HG03066 (cell line): ENCODE measurements at regions not wholly inside any gene's neighbourhood (a gene's known extent, or its start where the extent isn't known, plus 50 kb on each side); places are given as distances from the start of the nearest gene placed in this dataset.

Source experiments
- ATAC-seq: cut with Tn5 transposase; IDR thresholded peaks from one replicate; pipeline ENCODE4 v1.9.1; 2021; ENCODE audit warnings: low read depth; ENCODE audit not compliant: unreplicated experiment

GRCh38 chr13:99122171-99122570 is 78.5 kb upstream of the UBAC2 start:
- no peak for ATAC-seq

DNA sequence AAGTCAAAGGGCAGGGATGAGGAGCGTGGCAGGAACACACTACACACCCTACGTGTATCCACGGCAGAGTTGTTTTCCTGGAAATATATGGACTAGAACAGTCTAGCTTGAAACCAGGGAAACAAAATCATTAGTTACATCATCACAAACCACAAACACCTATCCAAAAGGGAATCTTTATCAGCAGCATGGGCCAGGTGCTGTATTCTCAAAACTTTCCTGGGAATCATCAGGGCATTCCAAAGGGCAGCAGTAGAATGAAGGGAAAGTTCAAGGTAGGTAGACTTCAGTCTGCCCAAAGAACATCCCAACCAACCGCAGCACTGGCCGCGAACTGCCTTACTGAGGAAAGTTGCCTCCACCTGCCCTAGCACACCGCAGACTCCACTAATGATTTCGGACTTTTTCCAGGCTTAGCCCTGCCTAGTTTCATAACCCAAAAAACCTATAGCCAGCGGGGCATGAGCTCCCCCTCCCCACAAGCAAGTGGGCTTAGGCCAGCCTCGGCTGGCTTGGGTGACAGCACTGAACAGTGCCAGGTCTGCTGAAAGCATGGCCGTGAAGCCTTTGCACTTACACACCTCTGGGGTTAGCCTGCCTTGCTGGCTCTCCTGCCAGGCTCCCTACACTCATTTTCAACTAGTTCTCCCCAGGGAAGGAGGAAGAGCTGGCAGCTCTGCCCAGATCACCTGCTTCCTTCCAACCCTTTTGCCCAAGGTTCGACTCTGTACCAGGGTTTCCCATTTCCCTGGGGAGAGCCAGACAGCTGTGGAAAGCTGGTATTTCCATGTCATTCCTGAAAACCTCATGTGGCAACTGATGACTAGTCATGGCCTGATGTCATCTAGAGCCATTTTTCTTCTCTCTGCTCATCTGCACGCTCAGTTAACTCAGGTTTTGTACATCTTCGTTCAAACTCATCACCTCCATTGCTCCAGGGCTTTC is 77.3 kb upstream of the UBAC2 start:
- ATAC-seq = no peak

DNA sequence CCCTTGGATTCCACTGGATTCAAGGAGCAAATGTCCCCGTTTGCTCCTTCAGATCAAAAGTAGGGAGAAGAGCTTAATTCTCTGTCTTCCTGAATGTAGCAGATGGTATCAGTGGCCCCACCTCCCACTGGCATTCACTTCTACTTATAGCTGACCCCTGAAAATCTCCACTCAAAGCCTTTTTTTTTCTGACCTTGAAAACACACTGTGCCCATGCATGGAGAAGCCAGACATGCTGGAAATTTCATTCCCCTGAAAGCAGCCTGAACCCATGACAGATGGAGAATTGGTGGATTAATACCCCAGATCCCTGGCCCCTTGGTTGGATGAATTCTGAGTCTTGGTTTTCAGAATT is 76.6 kb upstream of the UBAC2 start:
- ATAC-seq = no peak

DNA sequence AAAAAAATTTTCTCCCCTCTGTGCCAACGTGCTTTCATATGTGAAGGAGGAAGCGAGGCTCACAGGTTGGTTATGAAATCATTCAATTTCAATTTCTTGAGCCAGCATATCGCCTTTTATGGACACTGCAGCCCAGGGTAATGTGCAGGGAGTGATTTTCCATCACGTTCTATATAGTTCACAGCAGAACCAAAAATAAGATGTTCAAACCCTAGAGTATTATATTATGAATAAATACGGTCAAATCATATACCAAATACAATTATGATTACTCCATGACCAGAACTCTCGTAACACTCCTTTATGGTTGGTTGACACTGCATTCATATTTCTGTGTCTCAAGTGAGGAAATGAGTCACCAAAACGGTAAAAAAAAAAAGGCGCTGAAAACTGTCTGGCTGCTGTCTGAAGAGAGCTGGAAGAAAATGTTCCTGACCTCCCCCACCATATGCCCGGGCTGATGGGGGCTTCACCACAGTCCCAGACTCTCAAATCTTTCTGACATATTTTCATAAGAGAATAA is 75.8 kb upstream of the UBAC2 start:
- peak; percentile 84 for ATAC-seq

DNA sequence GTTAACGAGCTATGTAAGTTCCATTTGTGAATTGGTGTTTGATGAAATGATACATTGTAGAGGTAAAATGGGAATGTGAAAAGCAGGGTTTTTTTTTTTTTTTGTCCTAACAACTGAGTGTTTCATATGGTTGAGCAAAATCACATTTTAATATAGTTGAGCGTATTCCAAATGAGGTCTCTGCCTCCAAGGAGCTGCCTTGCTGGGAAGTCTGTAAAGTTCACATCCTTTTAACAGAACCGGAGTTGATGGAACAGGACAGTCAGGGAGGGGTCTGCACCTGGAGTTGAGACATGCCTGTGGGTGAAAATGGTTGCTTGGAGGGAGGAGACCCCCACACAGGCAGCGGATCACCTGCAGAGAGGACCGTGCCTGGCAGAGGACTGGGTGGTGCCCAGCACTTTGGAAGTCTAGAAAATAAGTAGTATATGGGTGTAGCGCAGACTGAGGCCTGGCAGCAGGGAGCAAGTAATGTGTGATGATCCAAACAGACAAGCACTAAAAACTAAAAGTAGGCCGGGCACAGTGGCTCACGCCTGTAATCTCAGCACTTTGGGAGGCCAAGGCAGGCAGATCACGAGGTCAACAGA is 75.2 kb upstream of the UBAC2 start:
- no peak for ATAC-seq

- ATAC-seq = no peak
Measured at GRCh38 chr13:99126821-99127220, 73.8 kb upstream of the UBAC2 start.

GRCh38 chr13:99129050-99129449 is 71.6 kb upstream of the UBAC2 start:
- ATAC-seq = no peak

DNA sequence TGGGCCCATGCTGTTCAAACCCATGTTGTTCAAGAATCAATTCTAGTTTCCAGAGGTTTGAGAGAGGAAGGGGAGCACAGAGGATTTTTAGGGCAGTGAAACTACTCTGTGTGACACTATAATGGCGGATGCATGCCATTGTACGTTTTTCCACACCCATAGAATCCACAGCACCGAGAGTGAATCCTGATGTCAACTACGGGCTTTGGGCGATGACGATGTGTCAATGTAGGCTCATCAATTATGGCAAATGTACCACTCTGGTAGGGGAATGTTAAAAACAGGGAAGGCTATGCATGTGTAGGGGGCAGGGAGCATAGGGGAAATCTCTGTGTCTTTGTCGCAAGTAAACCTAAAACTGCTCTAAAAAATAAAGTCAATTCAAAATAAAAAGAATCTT is 70.7 kb upstream of the UBAC2 start:
- ATAC-seq = no peak

- ATAC-seq = no peak
Measured at GRCh38 chr13:99131410-99131809, 69.2 kb upstream of the UBAC2 start.

- no peak for ATAC-seq
Measured at GRCh38 chr13:99132295-99132835, 68.3 kb upstream of the UBAC2 start.

- ATAC-seq = no peak
Measured at GRCh38 chr13:99133230-99133629, 67.4 kb upstream of the UBAC2 start.

DNA sequence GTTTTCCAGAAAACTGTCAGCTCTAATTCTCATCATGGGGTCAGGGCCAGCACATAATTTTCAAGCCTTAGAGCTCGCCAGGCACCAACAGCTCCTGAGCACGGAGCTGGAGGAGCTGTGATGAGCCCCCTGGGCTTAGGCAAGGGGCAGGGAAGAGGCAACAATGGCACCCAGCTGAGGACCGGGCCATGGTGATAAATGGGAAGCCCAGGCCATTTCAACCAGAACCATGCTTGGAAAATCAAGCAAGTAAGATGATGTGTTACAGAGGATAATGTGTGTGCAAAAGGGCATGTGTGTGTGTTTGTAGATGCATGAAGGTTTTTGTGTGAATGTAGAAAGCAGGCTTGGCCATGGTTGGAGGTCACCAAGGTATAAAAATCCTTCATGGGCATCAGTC is 66.8 kb upstream of the UBAC2 start:
- no peak for ATAC-seq

DNA sequence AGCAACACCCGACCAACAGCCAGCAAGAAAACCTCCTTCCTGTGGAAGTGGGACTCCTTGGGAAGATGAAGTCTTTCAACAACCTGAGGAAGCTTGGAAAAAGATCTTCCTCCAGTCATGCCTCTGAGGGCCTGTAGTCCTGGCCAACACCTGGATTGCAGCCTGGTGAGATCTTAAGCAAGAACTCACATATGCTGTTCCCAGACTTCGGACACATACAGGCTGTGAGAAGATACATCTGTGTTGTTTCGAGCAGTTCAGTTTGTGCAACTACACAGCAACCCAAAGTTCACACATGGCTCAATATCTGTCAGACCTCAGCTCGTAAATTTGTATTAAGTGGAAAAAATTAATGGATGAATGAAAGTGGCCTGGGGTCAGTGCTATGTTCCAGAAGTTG is 65.1 kb upstream of the UBAC2 start:
- no peak for ATAC-seq

GRCh38 chr13:99136427-99136954 is 64.2 kb upstream of the UBAC2 start:
- no peak for ATAC-seq

GRCh38 chr13:99140831-99141230 is 59.8 kb upstream of the UBAC2 start:
- ATAC-seq = no peak

GRCh38 chr13:99143904-99144303 is 56.8 kb upstream of the UBAC2 start:
- no peak for ATAC-seq

GRCh38 chr13:99144306-99144705 is 56.3 kb upstream of the UBAC2 start:
- peak; percentile 54 for ATAC-seq

DNA sequence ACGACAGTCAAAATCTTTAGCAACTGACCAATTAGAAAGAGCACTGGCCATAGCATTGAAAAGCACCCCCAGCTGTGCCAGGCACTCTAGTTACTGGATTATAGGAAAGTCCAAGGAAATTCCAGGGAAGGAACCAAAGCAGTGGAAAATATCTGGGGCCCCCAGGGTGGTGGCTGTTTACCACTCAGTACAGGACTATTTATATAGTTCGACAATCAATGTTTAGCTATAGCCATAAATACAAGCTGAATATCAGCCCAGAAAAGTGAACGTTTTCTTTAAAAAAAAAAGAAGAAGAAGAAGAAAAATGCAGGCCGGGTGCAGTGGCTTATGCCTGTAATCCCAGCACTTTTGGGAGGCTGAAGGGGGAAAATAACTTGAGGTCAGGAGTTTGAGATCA is 55.2 kb upstream of the UBAC2 start:
- no peak for ATAC-seq

DNA sequence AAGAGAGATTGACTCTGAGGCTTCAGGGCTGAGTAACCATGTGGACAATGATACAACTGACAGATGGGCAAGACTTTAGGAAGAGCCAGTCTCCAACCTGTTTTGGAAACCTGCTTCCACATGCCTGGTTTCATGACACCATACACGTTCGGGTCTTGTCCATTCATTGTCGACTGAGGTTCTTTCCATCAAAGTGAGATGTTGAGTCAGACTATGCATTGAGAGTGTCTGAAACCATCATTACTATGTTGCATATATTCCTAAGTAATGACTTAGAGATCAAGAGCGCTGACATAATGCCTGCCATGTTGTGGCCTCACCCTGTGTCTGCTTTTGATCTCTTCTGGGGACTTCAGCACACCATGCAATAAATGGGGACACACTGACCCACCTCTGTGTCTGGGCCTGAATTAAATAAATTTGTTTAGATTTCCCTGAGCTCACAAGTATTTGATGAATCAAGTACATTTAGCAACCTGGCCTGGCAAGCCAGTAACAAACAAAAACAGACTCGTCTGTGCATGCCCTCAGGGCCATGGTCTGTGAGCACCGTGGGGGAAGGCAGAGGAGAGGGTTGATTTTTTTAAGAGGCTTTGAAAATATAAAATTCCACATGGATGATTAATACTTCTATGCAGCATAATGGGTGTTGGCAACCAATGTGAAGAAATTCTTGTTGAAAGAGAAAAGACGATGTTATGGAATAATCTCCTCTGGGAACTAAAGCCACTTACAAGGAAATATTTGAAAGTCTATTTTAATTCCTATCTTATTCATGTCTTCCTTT is 49.9 kb upstream of the UBAC2 start:
- ATAC-seq = no peak
